ENCODE measurements at regions not wholly inside any gene's neighbourhood (a gene's known extent, or its start where the extent isn't known, plus 50 kb on each side); places are given as distances from the start of the nearest gene placed in this dataset.

- no peak overlapping the region for H2AFZ ChIP-seq (ENCODE audit: control insufficient read depth, low read length)
- H3K9ac ChIP-seq (ENCODE audit: control insufficient read depth, extremely low read depth, insufficient read depth, low read length) = no peak overlapping the region
- H3K27me3 ChIP-seq (ENCODE audit: control insufficient read depth, extremely low read depth, insufficient read depth, low read length) = no peaks in the 10 kb centered on the region
- dilution Hi-C loops (cut with MboI; ENCODE audit: extremely low pct_ligation_motif_present, low sequenced_read_pairs) = no loop called here
- H3K9me1 ChIP-seq (ENCODE audit: control insufficient read depth, extremely low read depth, insufficient read depth, low read length) = no peaks in the 10 kb centered on the region
- H3K36me3 ChIP-seq (ENCODE audit: control insufficient read depth in 2 of 2, extremely low read depth in 1 of 2, insufficient read depth in 2 of 2, low read length in 2 of 2) = no peaks in the 10 kb centered on the region
- H3K4me2 ChIP-seq (ENCODE audit: control insufficient read depth, extremely low read depth, insufficient read depth, low read depth, low read length) = no peak overlapping the region
- FAIRE-seq (no peak), DNase-seq (ENCODE audit: low read depth, low spot score) (no peak)
- no peak overlapping the region for H3K27ac ChIP-seq (ENCODE audit: control insufficient read depth, insufficient read depth, low read length)
- no peak for TF ChIP-seq EZH2 (IDR thresholded peaks at IDR 0.05; ENCODE audit: low read length)
- TF ChIP-seq, protein P1, sequence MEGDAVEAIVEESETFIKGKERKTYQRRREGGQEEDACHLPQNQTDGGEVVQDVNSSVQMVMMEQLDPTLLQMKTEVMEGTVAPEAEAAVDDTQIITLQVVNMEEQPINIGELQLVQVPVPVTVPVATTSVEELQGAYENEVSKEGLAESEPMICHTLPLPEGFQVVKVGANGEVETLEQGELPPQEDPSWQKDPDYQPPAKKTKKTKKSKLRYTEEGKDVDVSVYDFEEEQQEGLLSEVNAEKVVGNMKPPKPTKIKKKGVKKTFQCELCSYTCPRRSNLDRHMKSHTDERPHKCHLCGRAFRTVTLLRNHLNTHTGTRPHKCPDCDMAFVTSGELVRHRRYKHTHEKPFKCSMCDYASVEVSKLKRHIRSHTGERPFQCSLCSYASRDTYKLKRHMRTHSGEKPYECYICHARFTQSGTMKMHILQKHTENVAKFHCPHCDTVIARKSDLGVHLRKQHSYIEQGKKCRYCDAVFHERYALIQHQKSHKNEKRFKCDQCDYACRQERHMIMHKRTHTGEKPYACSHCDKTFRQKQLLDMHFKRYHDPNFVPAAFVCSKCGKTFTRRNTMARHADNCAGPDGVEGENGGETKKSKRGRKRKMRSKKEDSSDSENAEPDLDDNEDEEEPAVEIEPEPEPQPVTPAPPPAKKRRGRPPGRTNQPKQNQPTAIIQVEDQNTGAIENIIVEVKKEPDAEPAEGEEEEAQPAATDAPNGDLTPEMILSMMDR (optimal IDR thresholded peaks at IDR 0.05 in 1 of 3, IDR thresholded peaks at IDR 0.05 in 1 of 3, conservative IDR thresholded peaks at IDR 0.05 in 1 of 3; ENCODE audit: extremely low read depth in 1 of 3, insufficient read depth in 2 of 3, low read length in 3 of 3) = no peak
- H4K20me1 ChIP-seq (ENCODE audit: control insufficient read depth, extremely low read depth, insufficient read depth, low read length) = no peaks in the 10 kb centered on the region
- H3K9me3 ChIP-seq (ENCODE audit: control insufficient read depth, low read depth, low read length) = no peaks in the 10 kb centered on the region
- no peaks in the 10 kb centered on the region for H3K4me1 ChIP-seq (ENCODE audit: control insufficient read depth, extremely low read depth, insufficient read depth, low read length)
- no peaks in the 10 kb centered on the region for H3K79me2 ChIP-seq (ENCODE audit: control insufficient read depth, insufficient read depth, low read length)
- H3K4me3 ChIP-seq (ENCODE audit: control insufficient read depth in 2 of 3, extremely low read depth in 1 of 3, insufficient read depth in 2 of 3, low read depth in 1 of 3, low read length in 3 of 3) = no peak overlapping the region
Observed at GRCh38 chr6:155684416-155685196, 229.0 kb upstream of the NOX3 start.

DNA sequence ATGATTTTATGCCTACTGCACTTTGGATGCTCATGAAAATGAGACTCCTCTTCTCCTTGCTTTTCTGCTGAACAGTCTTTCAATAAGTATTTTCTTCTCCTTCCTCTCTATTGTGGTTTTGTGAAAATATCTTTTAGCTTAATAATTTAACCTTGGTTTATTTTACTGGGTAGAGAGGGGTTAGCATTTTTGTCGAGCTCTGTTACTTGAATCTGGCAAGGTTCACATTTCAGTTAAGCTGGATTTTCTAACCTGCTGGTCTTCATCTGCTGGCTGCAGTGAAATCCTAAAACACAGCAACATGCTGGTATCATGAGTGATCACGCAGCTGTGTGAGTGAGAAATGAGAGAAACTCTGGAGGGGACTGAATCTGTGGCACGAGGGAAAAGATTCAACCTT, 222.7 kb upstream of the NOX3 start:
- Histone ChIP-seq H3K4me2 (ENCODE audit: control insufficient read depth, extremely low read depth, insufficient read depth, low read depth, low read length) (no peak overlapping the region), H4K20me1 (ENCODE audit: control insufficient read depth, extremely low read depth, insufficient read depth, low read length) (no peaks in the 10 kb centered on the region), H3K27me3 (ENCODE audit: control insufficient read depth, extremely low read depth, insufficient read depth, low read length) (no peaks in the 10 kb centered on the region), H3K36me3 (ENCODE audit: control insufficient read depth in 2 of 2, extremely low read depth in 1 of 2, insufficient read depth in 2 of 2, low read length in 2 of 2) (no peaks in the 10 kb centered on the region), H3K27ac (ENCODE audit: control insufficient read depth, insufficient read depth, low read length) (no peak overlapping the region), H3K9ac (ENCODE audit: control insufficient read depth, extremely low read depth, insufficient read depth, low read length) (no peak overlapping the region), H2AFZ (ENCODE audit: control insufficient read depth, low read length) (no peak overlapping the region), H3K4me3 (ENCODE audit: control insufficient read depth in 2 of 3, extremely low read depth in 1 of 3, insufficient read depth in 2 of 3, low read depth in 1 of 3, low read length in 3 of 3) (no peak overlapping the region), H3K79me2 (ENCODE audit: control insufficient read depth, insufficient read depth, low read length) (no peaks in the 10 kb centered on the region), H3K9me3 (ENCODE audit: control insufficient read depth, low read depth, low read length) (no peaks in the 10 kb centered on the region), H3K4me1 (ENCODE audit: control insufficient read depth, extremely low read depth, insufficient read depth, low read length) (no peaks in the 10 kb centered on the region), H3K9me1 (ENCODE audit: control insufficient read depth, extremely low read depth, insufficient read depth, low read length) (no peaks in the 10 kb centered on the region)
- no peak for TF ChIP-seq EZH2 (IDR thresholded peaks at IDR 0.05; ENCODE audit: low read length)
- TF ChIP-seq, protein P1 (optimal IDR thresholded peaks at IDR 0.05 in 1 of 3, IDR thresholded peaks at IDR 0.05 in 1 of 3, conservative IDR thresholded peaks at IDR 0.05 in 1 of 3; ENCODE audit: extremely low read depth in 1 of 3, insufficient read depth in 2 of 3, low read length in 3 of 3) = no peak
- DNase-seq (ENCODE audit: low read depth, low spot score) (no peak), FAIRE-seq (no peak)
- dilution Hi-C loops (cut with MboI; ENCODE audit: extremely low pct_ligation_motif_present, low sequenced_read_pairs) = no loop called here

Measured in keratinocyte (primary cell).